K562 (cell line): ENCODE measurements at regions not wholly inside any gene's neighbourhood (a gene's known extent, or its start where the extent isn't known, plus 50 kb on each side); places are given as distances from the start of the nearest gene placed in this dataset.

Experiments
- ATAC-seq: fragments of 200-7000 bp; cut with Tn5 transposase; 3 replicates; pipeline ENCODE4 v1.9.1; 2020; ENCODE audit warnings: moderate library complexity
- BruUV-seq: library from RNA; stranded (reverse); fragments of 400-500 nt; replicated peaks from 2 replicates; lab custom pipeline; 2021; lab: Mats Ljungman, UMichigan
- CTCF ChIA-PET: fragments of 300-600 bp; formaldehyde crosslinking; extraction: SDS; loops from one replicate; lab custom pipeline; 2021; ENCODE audit warnings: low intra/inter-chr PET ratio; lab: Yijun Ruan, JAX
- POLR2A ChIA-PET: fragments of 300-600, 350-650 bp; sonication (Branson Sonifier 250); formaldehyde crosslinking; extraction: SDS; loops from one replicate; lab custom pipeline; 2021; ENCODE audit warnings: antibody characterized with exemption, inconsistent platforms; lab: Yijun Ruan, JAX
- DNase-seq, 4 experiments: peaks; one replicate each; pipeline versions ENCODE4 v3.0.0 to v3.0.0-alpha.2; 2011 to 2018; ENCODE audit warnings: low spot score in 3 of 4, mixed read lengths in 3 of 4; ENCODE audit errors: extremely low read depth in 1 of 4
- FAIRE-seq: peaks from 2 replicates; lab custom pipeline; 2011; peaks lifted over from hg19 to GRCh38; lab: Jason Lieb, UNC
- H2AFZ ChIP-seq: 2 replicates; pipeline ENCODE4 v1.6.0; 2011; ENCODE audit warnings: low read depth, low read length, control low read depth, inconsistent platforms
- H3K27ac ChIP-seq: fragments of 200-600 bp; 3 replicates; pipeline ENCODE4 v1.8.0; 2011; ENCODE audit warnings: low read depth, mild to moderate bottlenecking, control low read depth, inconsistent platforms, low read length, moderate library complexity, mixed read lengths; ENCODE audit errors: extremely low read depth
- H3K27me3 ChIP-seq, 2 experiments: fragments of 300-600 bp in 1 of 2; 2 replicates in 1 of 2; 3 replicates in 1 of 2; pipeline versions ENCODE4 v1.6.0 to v1.8.0; 2011; ENCODE audit warnings: inconsistent platforms in 2 of 2, low read length in 2 of 2, mild to moderate bottlenecking in 1 of 2, mixed read lengths in 1 of 2, moderate library complexity in 1 of 2; ENCODE audit not compliant: control insufficient read depth in 2 of 2, insufficient read depth in 2 of 2
- H3K36me3 ChIP-seq: fragments of 300-600 bp; 3 replicates; pipeline ENCODE4 v1.8.0; 2011; ENCODE audit warnings: mild to moderate bottlenecking, low read length, inconsistent platforms; ENCODE audit not compliant: control insufficient read depth, insufficient read depth
- H3K4me1 ChIP-seq, 2 experiments: fragments of 200-600 bp in 1 of 2; replicated peaks in 1 of 2; 2 replicates in 1 of 2; 3 replicates in 1 of 2; pipeline versions ENCODE4 v1.5.1 to v1.8.0; 2011; ENCODE audit warnings: inconsistent platforms in 2 of 2, low read length in 2 of 2, mild to moderate bottlenecking in 1 of 2, mixed read lengths in 1 of 2, moderate library complexity in 1 of 2; ENCODE audit not compliant: control insufficient read depth in 2 of 2, insufficient read depth in 2 of 2
- H3K4me2 ChIP-seq: 2 replicates; pipeline ENCODE4 v1.6.1; 2011; ENCODE audit warnings: low read length, control low read depth, inconsistent platforms, mixed read lengths; ENCODE audit not compliant: insufficient read depth
- H3K4me3 ChIP-seq: fragments of 200-600 bp; sonication (generic), shearing (Covaris generic); 2 replicates; pipeline ENCODE4 v1.5.1; 2016; ENCODE audit warnings: control low read depth, inconsistent platforms
- H3K79me2 ChIP-seq: fragments of 200-600 bp; 3 replicates; pipeline ENCODE4 v1.8.0; 2011; ENCODE audit warnings: low read length, inconsistent platforms; ENCODE audit not compliant: control insufficient read depth, insufficient read depth
- H3K9ac ChIP-seq, 2 experiments: 2 replicates each; pipeline versions ENCODE4 v1.6.0 to v1.6.1; 2011; ENCODE audit warnings: low read depth in 2 of 2, low read length in 2 of 2, control low read depth in 1 of 2, inconsistent platforms in 1 of 2, mild to moderate bottlenecking in 1 of 2, mixed read lengths in 1 of 2; ENCODE audit not compliant: insufficient read depth in 1 of 2
- H3K9me1 ChIP-seq: one replicate; pipeline ENCODE4 v1.6.0; 2011; ENCODE audit warnings: inconsistent platforms, mild to moderate bottlenecking, low read length, moderate library complexity; ENCODE audit not compliant: control insufficient read depth, insufficient read depth
- H3K9me3 ChIP-seq: replicated peaks from 2 replicates; pipeline ENCODE4 v1.5.1; 2011; ENCODE audit warnings: low read depth, low read length, inconsistent platforms; ENCODE audit not compliant: control insufficient read depth, insufficient read depth
- H4K20me1 ChIP-seq: replicated peaks from 2 replicates; pipeline ENCODE4 v1.6.1; 2011; ENCODE audit warnings: low read length, inconsistent platforms, mixed read lengths; ENCODE audit not compliant: control insufficient read depth, insufficient read depth
- CEBPG ChIP-seq, 3 experiments: fragments of 200-800 bp in 1 of 3; sonication (Bioruptor generic) in 1 of 3; sonication (generic) in 1 of 3; formaldehyde crosslinking in 1 of 3; IDR thresholded peaks in 2 of 3; conservative IDR thresholded peaks in 1 of 3; 2 replicates each; pipeline versions ENCODE4 v1.6.1 to v1.8.0; 2016 to 2022; ENCODE audit warnings: missing compliant biosample characterization in 2 of 3, missing genetic modification characterization in 2 of 3, mild to moderate bottlenecking in 1 of 3, missing genetic modification reagents in 1 of 3
- FOS ChIP-seq: IDR thresholded peaks from 3 replicates; pipeline ENCODE4 v1.6.1; 2011; ENCODE audit not compliant: insufficient read length; ENCODE audit errors: extremely low read depth
- KDM5B ChIP-seq: fragments of 200-600 bp; sonication (generic); IDR thresholded peaks from 2 replicates; pipeline ENCODE4 v1.6.1; 2012; ENCODE audit warnings: low read depth, mild to moderate bottlenecking, moderate library complexity, low read length, control low read depth, inconsistent platforms; ENCODE audit not compliant: insufficient replicate concordance
- SMARCC2 ChIP-seq: fragments of 450-650 bp; IDR thresholded peaks from 2 replicates; pipeline ENCODE4 v1.6.1; 2017; ENCODE audit warnings: antibody characterized with exemption, moderate library complexity, mild to moderate bottlenecking, low read depth
- WGBS: fragments of 100-300 bp; shearing (Covaris generic); methylation state at CpG from one replicate; pipeline ENCODE4 v1.1.6; 2016; ENCODE audit warnings: low coverage, mixed read lengths; ENCODE audit not compliant: insufficient coverage; ENCODE audit errors: missing lambda C conversion rate; 5-methylcytosine and 5-hydroxymethylcytosine counted together
- in situ Hi-C: fragments of 300-500 bp; cut with MboI; formaldehyde crosslinking; loops from 4 replicates; pipeline ENCODE4 v1.15.0; 2018; ENCODE audit warnings: inconsistent platforms, mixed read lengths
- intact Hi-C: fragments of 100-400 bp; cut with micrococcal nuclease; formaldehyde crosslinking; loops from 2 replicates; pipeline ENCODE4 v1.14.2; 2022
- TF ChIP-seq, protein P1 (sequence below): sonication (generic); formaldehyde crosslinking; IDR thresholded peaks from 2 replicates; pipeline ENCODE4 v1.8.1; 2023; ENCODE audit warnings: mild to moderate bottlenecking, missing genetic modification reagents

DNA sequence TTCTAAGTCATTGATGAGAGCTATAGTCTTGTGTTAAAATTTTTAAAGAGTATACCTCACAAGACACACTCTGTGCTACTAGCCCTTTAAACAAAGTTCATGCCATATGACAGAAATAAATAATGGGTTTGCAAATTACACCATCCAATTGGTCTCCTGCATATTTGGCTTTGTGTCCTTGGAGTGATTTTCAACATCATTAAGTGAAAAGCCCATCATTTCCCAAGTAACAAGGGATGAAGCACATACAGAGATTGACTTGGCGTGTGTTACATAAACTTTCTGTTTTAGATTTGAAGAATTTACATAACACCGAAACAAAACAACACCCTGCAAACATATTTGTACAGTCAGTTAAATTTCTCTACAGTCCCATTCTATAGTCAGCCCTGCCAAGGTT lies 216.9 kb upstream of the NEIL3 start:
- no peaks in the 10 kb centered on the region for H3K36me3 ChIP-seq
- ATAC-seq, result no peak
- H3K4me2 ChIP-seq, result no peak overlapping the region
- H3K9ac ChIP-seq, result no peak overlapping the region
- H3K27ac ChIP-seq, result no peak overlapping the region
- no peaks in the 10 kb centered on the region for H3K9me3 ChIP-seq
- no TSS peak for BruUV-seq
- TF ChIP-seq CEBPG (CRISPR knock-in tag; IDR thresholded peaks at IDR 0.05) (no peak), CEBPG (tag; conservative IDR thresholded peaks at IDR 0.05 in 1 of 2, IDR thresholded peaks at IDR 0.05 in 1 of 2) (no peak), FOS (no peak), KDM5B (no peak), SMARCC2 (no peak)
- TF ChIP-seq, protein P1, sequence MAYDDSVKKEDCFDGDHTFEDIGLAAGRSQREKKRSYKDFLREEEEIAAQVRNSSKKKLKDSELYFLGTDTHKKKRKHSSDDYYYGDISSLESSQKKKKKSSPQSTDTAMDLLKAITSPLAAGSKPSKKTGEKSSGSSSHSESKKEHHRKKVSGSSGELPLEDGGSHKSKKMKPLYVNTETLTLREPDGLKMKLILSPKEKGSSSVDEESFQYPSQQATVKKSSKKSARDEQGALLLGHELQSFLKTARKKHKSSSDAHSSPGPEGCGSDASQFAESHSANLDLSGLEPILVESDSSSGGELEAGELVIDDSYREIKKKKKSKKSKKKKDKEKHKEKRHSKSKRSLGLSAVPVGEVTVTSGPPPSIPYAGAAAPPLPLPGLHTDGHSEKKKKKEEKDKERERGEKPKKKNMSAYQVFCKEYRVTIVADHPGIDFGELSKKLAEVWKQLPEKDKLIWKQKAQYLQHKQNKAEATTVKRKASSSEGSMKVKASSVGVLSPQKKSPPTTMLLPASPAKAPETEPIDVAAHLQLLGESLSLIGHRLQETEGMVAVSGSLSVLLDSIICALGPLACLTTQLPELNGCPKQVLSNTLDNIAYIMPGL (CRISPR knock-in tag), result no peak
- DNase-seq, result no peak
- in situ Hi-C loops (no loop called here), intact Hi-C loops (no loop called here)
- ChIA-PET POLR2A (no interaction called here), CTCF (no interaction called here)
- no peak for FAIRE-seq
- H2AFZ ChIP-seq, result no peak overlapping the region
- WGBS, result 0% methylated on average over 2 of the region's 2 CpGs
- no peak overlapping the region for H3K4me3 ChIP-seq
- no peaks in the 10 kb centered on the region for H3K9me1 ChIP-seq
- H3K79me2 ChIP-seq, result no peaks in the 10 kb centered on the region
- no peaks in the 10 kb centered on the region for H4K20me1 ChIP-seq
- no peaks in the 10 kb centered on the region for H3K27me3 ChIP-seq
- H3K4me1 ChIP-seq, result no peaks in the 10 kb centered on the region
